Activated CD4-positive, alpha-beta memory T cell treated with anti-CD3 and anti-CD28 coated beads, Interleukin-2, amount 10 ng/mL, durations not matched to agents 7 days and 5 days (primary cell): ENCODE measurements at regions not wholly inside any gene's neighbourhood (a gene's known extent, or its start where the extent isn't known, plus 50 kb on each side); places are given as distances from the start of the nearest gene placed in this dataset.

Experiments
- CTCF ChIA-PET: fragments of 350-600 bp; sonication (Branson Sonifier 250); formaldehyde crosslinking; loops from one replicate; lab custom pipeline; 2021; ENCODE audit warnings: antibody characterized with exemption, inconsistent platforms; lab: Charles Lee
- POLR2A ChIA-PET: fragments of 350-600 bp; sonication (Branson Sonifier 250); formaldehyde crosslinking; loops from one replicate; lab custom pipeline; 2021; ENCODE audit warnings: antibody characterized with exemption; lab: Charles Lee
- DNase-seq: peaks from one replicate; pipeline ENCODE4 v3.0.0-alpha.2; 2020
- H3K27ac Mint-ChIP-seq: one replicate; pipeline ENCODE4 v1.8.0; 2021; ENCODE audit warnings: mild to moderate bottlenecking, mixed read lengths
- H3K27me3 Mint-ChIP-seq: one replicate; pipeline ENCODE4 v1.8.0; 2021; ENCODE audit warnings: mixed read lengths
- H3K36me3 Mint-ChIP-seq: one replicate; pipeline ENCODE4 v1.8.0; 2021; ENCODE audit warnings: low read depth, mixed read lengths
- H3K4me1 Mint-ChIP-seq: one replicate; pipeline ENCODE4 v1.8.0; 2021; ENCODE audit warnings: mixed read lengths
- H3K4me3 Mint-ChIP-seq: one replicate; pipeline ENCODE4 v1.8.0; 2021; ENCODE audit warnings: mild to moderate bottlenecking, mixed read lengths
- H3K9me3 Mint-ChIP-seq: one replicate; pipeline ENCODE4 v1.8.0; 2021; ENCODE audit warnings: mixed read lengths

- DNase-seq: no peak
- Mint-ChIP-seq H3K27me3 (peaks cover 18% of the 10 kb centered on the region), H3K36me3 (no peaks in the 10 kb centered on the region), H3K4me1 (no peaks in the 10 kb centered on the region), H3K4me3 (no peak overlapping the region), H3K9me3 (no peaks in the 10 kb centered on the region), H3K27ac (no peak overlapping the region)
- POLR2A ChIA-PET: no interaction called here
- CTCF ChIA-PET: interaction anchor here (2.2 to 3.1 kb wide), 2 partner anchors 14 to 34 kb away, joined by 9 to 22 read pairs; no protein-coding TSS in a partner anchor
These were observed 86.7 kb downstream of the S1PR1 start for GRCh38 chr1:101323535-101323934.

- Mint-ChIP-seq H3K9me3 (no peaks in the 10 kb centered on the region), H3K27me3 (peaks cover 13% of the 10 kb centered on the region), H3K27ac (no peak overlapping the region), H3K4me1 (no peaks in the 10 kb centered on the region), H3K4me3 (no peak overlapping the region), H3K36me3 (no peaks in the 10 kb centered on the region)
- no peak for DNase-seq
- POLR2A ChIA-PET: no interaction called here
- CTCF ChIA-PET: interaction anchor here (1.1 kb wide), 1 partner anchor 16 kb away, joined by 5 read pairs; no protein-coding TSS in a partner anchor
These were observed 88.3 kb downstream of the S1PR1 start for GRCh38 chr1:101325144-101325543.

- Mint-ChIP-seq H3K27ac (no peak overlapping the region), H3K4me3 (no peak overlapping the region), H3K36me3 (no peaks in the 10 kb centered on the region), H3K9me3 (no peaks in the 10 kb centered on the region), H3K27me3 (peaks cover 7% of the 10 kb centered on the region), H3K4me1 (peaks cover 16% of the 10 kb centered on the region)
- ChIA-PET POLR2A (no interaction called here), CTCF (no interaction called here)
- no peak for DNase-seq
These were observed 93.8 kb downstream of the S1PR1 start for GRCh38 chr1:101330427-101331130.

GRCh38 chr1:101331794-101332193, 95.0 kb downstream of the S1PR1 start:
- POLR2A ChIA-PET: no interaction called here
- peaks cover 5% of the 10 kb centered on the region for H3K27me3 Mint-ChIP-seq
- no peak for DNase-seq
- H3K4me1 Mint-ChIP-seq: peaks cover 18% of the 10 kb centered on the region
- H3K4me3 Mint-ChIP-seq: no peak overlapping the region
- CTCF ChIA-PET: no interaction called here
- H3K27ac Mint-ChIP-seq: no peak overlapping the region
- no peaks in the 10 kb centered on the region for H3K36me3 Mint-ChIP-seq
- H3K9me3 Mint-ChIP-seq: no peaks in the 10 kb centered on the region

- ChIA-PET POLR2A (no interaction called here), CTCF (no interaction called here)
- H3K9me3 Mint-ChIP-seq: no peaks in the 10 kb centered on the region
- no peaks in the 10 kb centered on the region for H3K36me3 Mint-ChIP-seq
- H3K27me3 Mint-ChIP-seq: peaks cover 5% of the 10 kb centered on the region
- no peak for DNase-seq
- H3K27ac Mint-ChIP-seq: no peak overlapping the region
- H3K4me1 Mint-ChIP-seq: peaks cover 21% of the 10 kb centered on the region
- no peak overlapping the region for H3K4me3 Mint-ChIP-seq
These were observed 95.8 kb downstream of the S1PR1 start for GRCh38 chr1:101332633-101333032.

- CTCF ChIA-PET: no interaction called here
- H3K9me3 Mint-ChIP-seq: no peaks in the 10 kb centered on the region
- H3K27ac Mint-ChIP-seq: no peak overlapping the region
- H3K27me3 Mint-ChIP-seq: peaks cover 5% of the 10 kb centered on the region
- DNase-seq: no peak
- no peaks in the 10 kb centered on the region for H3K36me3 Mint-ChIP-seq
- H3K4me1 Mint-ChIP-seq: peaks cover 22% of the 10 kb centered on the region
- H3K4me3 Mint-ChIP-seq: no peak overlapping the region
- POLR2A ChIA-PET: no interaction called here
These were observed 96.4 kb downstream of the S1PR1 start for GRCh38 chr1:101333186-101333585.

GRCh38 chr1:101337968-101338367, 101.1 kb downstream of the S1PR1 start:
- H3K27me3 Mint-ChIP-seq: peaks cover 4% of the 10 kb centered on the region
- DNase-seq: no peak
- H3K4me3 Mint-ChIP-seq: no peak overlapping the region
- CTCF ChIA-PET: interaction anchor here (0.6 to 2.4 kb wide), 2 partner anchors 28 to 32 kb away, joined by 4 to 13 read pairs; no protein-coding TSS in a partner anchor
- POLR2A ChIA-PET: interaction anchor here (1.1 to 1.2 kb wide), 2 partner anchors 33 to 80 kb away, joined by 3 read pairs; no protein-coding TSS in a partner anchor
- peaks cover 22% of the 10 kb centered on the region for H3K4me1 Mint-ChIP-seq
- peaks cover 5% of the 10 kb centered on the region for H3K9me3 Mint-ChIP-seq
- peaks cover under 1% of the 10 kb centered on the region for H3K36me3 Mint-ChIP-seq
- no peak overlapping the region for H3K27ac Mint-ChIP-seq

- no peak for DNase-seq
- CTCF ChIA-PET: interaction anchor here (0.9 to 2.4 kb wide), 2 partner anchors 19 to 29 kb away, joined by 5 to 13 read pairs; no protein-coding TSS in a partner anchor
- POLR2A ChIA-PET: interaction anchor here (1.1 to 1.2 kb wide), 2 partner anchors 32 to 81 kb away, joined by 3 read pairs; no protein-coding TSS in a partner anchor
- Mint-ChIP-seq H3K4me1 (peaks cover 17% of the 10 kb centered on the region), H3K27ac (no peak overlapping the region), H3K36me3 (peaks cover 6% of the 10 kb centered on the region), H3K9me3 (peaks cover 11% of the 10 kb centered on the region), H3K27me3 (peaks cover 5% of the 10 kb centered on the region), H3K4me3 (no peak overlapping the region)
These were observed 102.1 kb downstream of the S1PR1 start for GRCh38 chr1:101338714-101339430.

- Mint-ChIP-seq H3K27me3 (peaks cover 5% of the 10 kb centered on the region), H3K9me3 (peaks cover 7% of the 10 kb centered on the region), H3K4me3 (no peak overlapping the region), H3K27ac (no peak overlapping the region), H3K4me1 (peaks cover 37% of the 10 kb centered on the region), H3K36me3 (peaks cover 10% of the 10 kb centered on the region)
- CTCF ChIA-PET: interaction anchor here (0.8 to 5.4 kb wide), 4 partner anchors 10 to 35 kb away, joined by 4 to 30 read pairs (median 8); no protein-coding TSS in a partner anchor
- no peak for DNase-seq
- POLR2A ChIA-PET: interaction anchor here (1.0 kb wide), 1 partner anchor 35 kb away, joined by 3 read pairs; no protein-coding TSS in a partner anchor
These were observed 107.9 kb downstream of the S1PR1 start for GRCh38 chr1:101344745-101345144.

- DNase-seq: no peak
- Mint-ChIP-seq H3K4me1 (peaks cover 37% of the 10 kb centered on the region), H3K9me3 (peaks cover 7% of the 10 kb centered on the region), H3K27ac (peak overlapping the region; percentile 58), H3K36me3 (peaks cover 10% of the 10 kb centered on the region), H3K27me3 (peaks cover 5% of the 10 kb centered on the region), H3K4me3 (peak overlapping the region; percentile 63)
- ChIA-PET CTCF (interaction anchor here (1.3 to 5.4 kb wide), 2 partner anchors 9 to 12 kb away, joined by 5 to 30 read pairs; no protein-coding TSS in a partner anchor), POLR2A (interaction anchor here (0.7 kb wide), 1 partner anchor 55 kb away, joined by 4 read pairs; no protein-coding TSS in a partner anchor)
These were observed 109.6 kb downstream of the S1PR1 start for GRCh38 chr1:101346419-101346818.

- Mint-ChIP-seq H3K9me3 (no peaks in the 10 kb centered on the region), H3K36me3 (no peaks in the 10 kb centered on the region), H3K4me1 (peaks cover 10% of the 10 kb centered on the region), H3K27me3 (peaks cover 18% of the 10 kb centered on the region), H3K4me3 (no peak overlapping the region), H3K27ac (no peak overlapping the region)
- no peak for DNase-seq
- ChIA-PET POLR2A (interaction anchor here (1.0 to 2.0 kb wide), 2 partner anchors 45 to 47 kb away, joined by 4 to 12 read pairs; no protein-coding TSS in a partner anchor), CTCF (interaction anchor here (0.9 to 4.0 kb wide), 6 partner anchors 10 to 56 kb away, joined by 3 to 57 read pairs (median 5); no protein-coding TSS in a partner anchor)
These were observed 119.2 kb downstream of the S1PR1 start for GRCh38 chr1:101356013-101356412.

- Mint-ChIP-seq H3K9me3 (no peaks in the 10 kb centered on the region), H3K36me3 (no peaks in the 10 kb centered on the region), H3K4me3 (no peak overlapping the region), H3K27ac (no peak overlapping the region), H3K27me3 (peaks cover 18% of the 10 kb centered on the region), H3K4me1 (peaks cover 9% of the 10 kb centered on the region)
- ChIA-PET CTCF (interaction anchor here (0.7 to 3.5 kb wide), 28 partner anchors 9 to 853 kb away, joined by 3 to 152 read pairs (median 6); no protein-coding TSS in a partner anchor), POLR2A (interaction anchor here (1.4 to 2.1 kb wide), 2 partner anchors 47 to 118 kb away, joined by 10 to 19 read pairs; no protein-coding TSS in a partner anchor)
- DNase-seq: no peak
These were observed 120.0 kb downstream of the S1PR1 start for GRCh38 chr1:101356604-101357443.
